ENCODE measurements at regions not wholly inside any gene's neighbourhood (a gene's known extent, or its start where the extent isn't known, plus 50 kb on each side); places are given as distances from the start of the nearest gene placed in this dataset.

- H3K9me3 Mint-ChIP-seq = peaks cover 2 to 4% of the 10 kb centered on the region in 2 donors
- ATAC-seq (no peak), DNase-seq (no peak)
- intact Hi-C loops (cut with micrococcal nuclease) = no loop called here
- H3K36me3 ChIP-seq (ENCODE audit: control insufficient read depth, insufficient read depth, low read length) = no peaks in the 10 kb centered on the region
- H3K36me3 Mint-ChIP-seq = no peaks in the 10 kb centered on the region
- no peak for TF ChIP-seq CTCF (IDR thresholded peaks at IDR 0.05)
- no peaks in the 10 kb centered on the region for H3K4me1 ChIP-seq (ENCODE audit: control insufficient read depth, insufficient read depth, low read length)
- H3K9me3 ChIP-seq (ENCODE audit: control insufficient read depth, insufficient read depth, low read length) = peaks cover 8% of the 10 kb centered on the region
- H3K27ac ChIP-seq (ENCODE audit: low read length) = no peak overlapping the region
- peaks cover 0 to 4% of the 10 kb centered on the region in 2 donors for H3K27me3 Mint-ChIP-seq (ENCODE audit: low read depth in 2 of 2)
- H3K27me3 ChIP-seq (ENCODE audit: control insufficient read depth, insufficient read depth, low read length) = no peaks in the 10 kb centered on the region
- H3K4me3 ChIP-seq (ENCODE audit: low read length) = no peak overlapping the region
- no peak overlapping the region for H3K27ac Mint-ChIP-seq
- no peaks in the 10 kb centered on the region for H3K4me1 Mint-ChIP-seq
- no peak overlapping the region for H3K4me3 Mint-ChIP-seq
- WGBS (ENCODE audit: insufficient coverage) = 94% methylated on average over 23 of the region's 23 CpGs
These were observed 256.9 kb downstream of the NDUFA10 start for GRCh38 chr2:239768031-239768790.

GRCh38 chr2:239767021-239767905, 257.9 kb downstream of the NDUFA10 start:
- intact Hi-C loops (cut with micrococcal nuclease) = no loop called here
- peaks cover 0 to 8% of the 10 kb centered on the region in 2 donors for H3K27me3 Mint-ChIP-seq (ENCODE audit: low read depth in 2 of 2)
- H3K27me3 ChIP-seq (ENCODE audit: control insufficient read depth, insufficient read depth, low read length) = no peaks in the 10 kb centered on the region
- H3K4me3 ChIP-seq (ENCODE audit: low read length) = no peak overlapping the region
- DNase-seq = no peak
- no peaks in the 10 kb centered on the region for H3K36me3 Mint-ChIP-seq
- no peaks in the 10 kb centered on the region for H3K4me1 Mint-ChIP-seq
- no peak for TF ChIP-seq CTCF (IDR thresholded peaks at IDR 0.05)
- peaks cover 8% of the 10 kb centered on the region for H3K9me3 ChIP-seq (ENCODE audit: control insufficient read depth, insufficient read depth, low read length)
- no peaks in the 10 kb centered on the region for H3K4me1 ChIP-seq (ENCODE audit: control insufficient read depth, insufficient read depth, low read length)
- H3K9me3 Mint-ChIP-seq = peaks cover 2 to 4% of the 10 kb centered on the region in 2 donors
- H3K4me3 Mint-ChIP-seq = no peak overlapping the region
- 91% methylated on average over 25 of the region's 26 CpGs for WGBS (ENCODE audit: insufficient coverage)
- H3K36me3 ChIP-seq (ENCODE audit: control insufficient read depth, insufficient read depth, low read length) = no peaks in the 10 kb centered on the region
- no peak for ATAC-seq
- no peak overlapping the region for H3K27ac ChIP-seq (ENCODE audit: low read length)
- H3K27ac Mint-ChIP-seq = no peak overlapping the region

GRCh38 chr2:239765911-239766310, 259.2 kb downstream of the NDUFA10 start:
- Mint-ChIP-seq H3K27me3 (ENCODE audit: low read depth in 2 of 2) (peaks cover under 1 to 8% of the 10 kb centered on the region in 2 donors), H3K27ac (no peak overlapping the region), H3K36me3 (no peaks in the 10 kb centered on the region), H3K4me1 (no peaks in the 10 kb centered on the region), H3K4me3 (no peak overlapping the region), H3K9me3 (no peaks in the 10 kb centered on the region)
- Histone ChIP-seq H3K4me3 (ENCODE audit: low read length) (no peak overlapping the region), H3K4me1 (ENCODE audit: control insufficient read depth, insufficient read depth, low read length) (no peaks in the 10 kb centered on the region), H3K9me3 (ENCODE audit: control insufficient read depth, insufficient read depth, low read length) (no peaks in the 10 kb centered on the region), H3K27me3 (ENCODE audit: control insufficient read depth, insufficient read depth, low read length) (no peaks in the 10 kb centered on the region), H3K27ac (ENCODE audit: low read length) (no peak overlapping the region), H3K36me3 (ENCODE audit: control insufficient read depth, insufficient read depth, low read length) (no peaks in the 10 kb centered on the region)
- ATAC-seq = no peak
- 92% methylated on average over 12 of the region's 12 CpGs for WGBS (ENCODE audit: insufficient coverage)
- TF ChIP-seq CTCF (IDR thresholded peaks at IDR 0.05) = no peak
- DNase-seq = no peak
- intact Hi-C loops (cut with micrococcal nuclease) = no loop called here
